ENCODE measurements at regions not wholly inside any gene's neighbourhood (a gene's known extent, or its start where the extent isn't known, plus 50 kb on each side); places are given as distances from the start of the nearest gene placed in this dataset.
"Not testable (repeated sequence)": the region's sequence is repeated elsewhere in the genome, so short reads cannot be mapped to it uniquely, and the experiment has no call there.

- in situ Hi-C loops (cut with MboI; ENCODE audit: low pct_ligation_motif_present in 1 of 4, low pct_unique_long_range_greater_than_20kb in 1 of 4, low sequenced_read_pairs in 3 of 4); H3K36me3 ChIP-seq: not testable (repeated sequence)
- WGBS, 2 donors (ENCODE audit: low coverage in 1 of 2) = 71 to 84% methylated on average over 3 of the region's 3 CpGs
Measured at GRCh38 chr15:75783566-75783965, 59.7 kb upstream of the UBE2Q2 start.

GRCh38 chr15:75782926-75783325 lies 60.3 kb upstream of the UBE2Q2 start:
- intact Hi-C loops (cut with DNase I; ENCODE audit: low total_unique reads) = no loop called here
- H3K27me3 ChIP-seq = peaks cover 24% of the 10 kb centered on the region
- in situ Hi-C loops (cut with MboI; ENCODE audit: low pct_ligation_motif_present in 1 of 4, low pct_unique_long_range_greater_than_20kb in 1 of 4, low sequenced_read_pairs in 3 of 4) = no loop called here
- H3K4me1 ChIP-seq = no peaks in the 10 kb centered on the region
- TF ChIP-seq POLR2A (IDR thresholded peaks at IDR 0.05) (no peak), EP300 (IDR thresholded peaks at IDR 0.05; ENCODE audit: low read depth) (no peak), POLR2AphosphoS5 (IDR thresholded peaks at IDR 0.05) (no peak), CTCF (IDR thresholded peaks at IDR 0.05) (no peak)
- no peaks in the 10 kb centered on the region for H3K9me3 ChIP-seq
- 84 to 89% methylated on average over 9 to 11 of the region's 11 CpGs for WGBS, 2 donors (ENCODE audit: low coverage in 1 of 2)
- DNase-seq = no peak
- H3K36me3 ChIP-seq = no peaks in the 10 kb centered on the region
- H3K4me3 ChIP-seq = no peak overlapping the region
- no peak overlapping the region for H3K27ac ChIP-seq

More at GRCh38 chr15:75783566-75783965, 59.7 kb upstream of the UBE2Q2 start:
- DNase-seq; H3K4me3 ChIP-seq; H3K9me3 ChIP-seq; H3K27ac ChIP-seq; intact Hi-C loops (cut with DNase I; ENCODE audit: low total_unique reads); H3K4me1 ChIP-seq: not testable (repeated sequence)
- peaks cover 24% of the 10 kb centered on the region for H3K27me3 ChIP-seq

- H3K4me3 ChIP-seq; in situ Hi-C loops (cut with MboI; ENCODE audit: low pct_ligation_motif_present in 1 of 4, low pct_unique_long_range_greater_than_20kb in 1 of 4, low sequenced_read_pairs in 3 of 4); H3K4me1 ChIP-seq; intact Hi-C loops (cut with DNase I; ENCODE audit: low total_unique reads); H3K36me3 ChIP-seq; H3K9me3 ChIP-seq; H3K27ac ChIP-seq; H3K27me3 ChIP-seq; DNase-seq: not testable (repeated sequence)
- 76 to 100% methylated on average over 1 to 4 of the region's 4 CpGs for WGBS, 2 donors (ENCODE audit: low coverage in 1 of 2)
Measured at GRCh38 chr15:75780995-75781394, 62.3 kb upstream of the UBE2Q2 start.

GRCh38 chr15:75779504-75779903 lies 63.7 kb upstream of the UBE2Q2 start:
- in situ Hi-C loops (cut with MboI; ENCODE audit: low pct_ligation_motif_present in 1 of 4, low pct_unique_long_range_greater_than_20kb in 1 of 4, low sequenced_read_pairs in 3 of 4) = no loop called here
- TF ChIP-seq POLR2A (IDR thresholded peaks at IDR 0.05) (no peak), POLR2AphosphoS5 (IDR thresholded peaks at IDR 0.05) (no peak), CTCF (IDR thresholded peaks at IDR 0.05) (no peak), EP300 (IDR thresholded peaks at IDR 0.05; ENCODE audit: low read depth) (no peak)
- Histone ChIP-seq H3K27ac (no peak overlapping the region), H3K4me3 (no peak overlapping the region), H3K9me3 (no peaks in the 10 kb centered on the region), H3K36me3 (no peaks in the 10 kb centered on the region), H3K27me3 (no peaks in the 10 kb centered on the region), H3K4me1 (no peaks in the 10 kb centered on the region)
- WGBS, 2 donors (ENCODE audit: low coverage in 1 of 2) = 79% methylated on average over 5 of the region's 5 CpGs; no CpG with 5 or more reads in 1 of the 2 donors
- intact Hi-C loops (cut with DNase I; ENCODE audit: low total_unique reads) = no loop called here
- DNase-seq = no peak

GRCh38 chr15:75776871-75777610 lies 64.4 kb upstream of the CSPG4 start:
- peak overlapping the region in 3 of 4 donors; percentile 24 to 56 (median 53) for H3K27ac ChIP-seq
- H3K4me3 ChIP-seq; in situ Hi-C loops (cut with MboI; ENCODE audit: low pct_ligation_motif_present in 1 of 4, low pct_unique_long_range_greater_than_20kb in 1 of 4, low sequenced_read_pairs in 3 of 4); H3K9me3 ChIP-seq; DNase-seq; H3K36me3 ChIP-seq; H3K27me3 ChIP-seq; H3K4me1 ChIP-seq; intact Hi-C loops (cut with DNase I; ENCODE audit: low total_unique reads): not testable (repeated sequence)

GRCh38 chr15:75776065-75776423 lies 63.4 kb upstream of the CSPG4 start:
- no peak for TF ChIP-seq POLR2AphosphoS5 (IDR thresholded peaks at IDR 0.05)
- no peak for TF ChIP-seq CTCF (IDR thresholded peaks at IDR 0.05)
- no peak for TF ChIP-seq EP300 (IDR thresholded peaks at IDR 0.05; ENCODE audit: low read depth)
- no peak for TF ChIP-seq POLR2A (IDR thresholded peaks at IDR 0.05)
- H3K36me3 ChIP-seq = no peaks in the 10 kb centered on the region
- in situ Hi-C loops (cut with MboI; ENCODE audit: low pct_ligation_motif_present in 1 of 4, low pct_unique_long_range_greater_than_20kb in 1 of 4, low sequenced_read_pairs in 3 of 4) = no loop called here
- no peak overlapping the region for H3K27ac ChIP-seq
- no peak overlapping the region for H3K4me3 ChIP-seq
- intact Hi-C loops (cut with DNase I; ENCODE audit: low total_unique reads) = no loop called here
- no peaks in the 10 kb centered on the region for H3K27me3 ChIP-seq
- 68% methylated on average over 2 of the region's 2 CpGs; no CpG with 5 or more reads in 1 of the 2 donors for WGBS, 2 donors (ENCODE audit: low coverage in 1 of 2)
- DNase-seq = no peak
- H3K4me1 ChIP-seq = no peaks in the 10 kb centered on the region
- H3K9me3 ChIP-seq = no peaks in the 10 kb centered on the region

Data from transverse colon (tissue), 4 donors.